Esophagus muscularis mucosa (tissue), 4 donors: ENCODE measurements at regions not wholly inside any gene's neighbourhood (a gene's known extent, or its start where the extent isn't known, plus 50 kb on each side); places are given as distances from the start of the nearest gene placed in this dataset.

Source experiments
- DNase-seq: peaks from one replicate; pipeline ENCODE4 v3.0.0-alpha.2; 2017; ENCODE audit errors: extremely low spot score
- H3K27ac ChIP-seq, 4 donors: fragments of 200-600 bp; sonication (generic); replicated peaks in 1 of 4; 1 replicate in 3 of 4; 2 replicates in 1 of 4; pipeline ENCODE4 v1.5.1; 2016 to 2019; ENCODE audit warnings: mild to moderate bottlenecking in 1 of 4
- H3K27me3 ChIP-seq, 4 donors: fragments of 200-600 bp; sonication (generic); one replicate each; pipeline versions ENCODE4 v1.5.1 to v1.6.0; 2016 to 2019
- H3K36me3 ChIP-seq, 4 donors: fragments of 200-600 bp; sonication (generic); one replicate each; pipeline ENCODE4 v1.5.1; 2016 to 2019
- H3K4me1 ChIP-seq, 4 donors: fragments of 200-600 bp; sonication (generic); one replicate each; pipeline ENCODE4 v1.5.1; 2016 to 2019
- H3K4me3 ChIP-seq, 4 donors: fragments of 200-600 bp; sonication (generic); 1 replicate in 2 of 4; 2 replicates in 2 of 4; pipeline ENCODE4 v1.5.1; 2016 to 2019; ENCODE audit warnings: mild to moderate bottlenecking in 4 of 4, moderate library complexity in 1 of 4
- H3K9me3 ChIP-seq, 4 donors: fragments of 200-600 bp; sonication (generic); 1 replicate in 3 of 4; 2 replicates in 1 of 4; pipeline ENCODE4 v1.5.1; 2016 to 2019
- CTCF ChIP-seq, 3 experiments: fragments of 200-600 bp in 2 of 3; fragments of 450-650 bp in 1 of 3; sonication (generic) in 2 of 3; IDR thresholded peaks; one replicate each; pipeline ENCODE4 v1.5.1; 2017 to 2019; ENCODE audit warnings: antibody characterized with exemption in 3 of 3, mild to moderate bottlenecking in 2 of 3, moderate library complexity in 1 of 3
- EP300 ChIP-seq: sonication (generic); formaldehyde crosslinking; IDR thresholded peaks from one replicate; pipeline ENCODE4 v1.6.1; 2017; ENCODE audit warnings: antibody characterized with exemption
- POLR2A ChIP-seq: fragments of 450-650 bp; IDR thresholded peaks from one replicate; pipeline ENCODE4 v1.6.1; 2017; ENCODE audit warnings: antibody characterized with exemption, moderate library complexity, mild to moderate bottlenecking, low read depth
- POLR2AphosphoS5 ChIP-seq, 2 donors: sonication (generic); formaldehyde crosslinking; IDR thresholded peaks; one replicate each; pipeline ENCODE4 v1.6.1; 2017; ENCODE audit warnings: antibody characterized with exemption in 2 of 2
- WGBS: methylation state at CpG from one replicate; pipeline ENCODE4 v1.1.5; 2018; 5-methylcytosine and 5-hydroxymethylcytosine counted together
- intact Hi-C: fragments of 100-400 bp; cut with DNase I; formaldehyde crosslinking; loops from one replicate; pipeline ENCODE4 v1.15.1; 2023

- no peaks in the 10 kb centered on the region for H3K4me1 ChIP-seq
- TF ChIP-seq CTCF (IDR thresholded peaks at IDR 0.05) (no peak), EP300 (no peak), POLR2AphosphoS5 (IDR thresholded peaks at IDR 0.05) (no peak), POLR2A (no peak)
- no peaks in the 10 kb centered on the region for H3K9me3 ChIP-seq
- H3K4me3 ChIP-seq = no peak overlapping the region
- intact Hi-C loops = no loop called here
- H3K27me3 ChIP-seq = no peaks in the 10 kb centered on the region
- H3K27ac ChIP-seq = no peak overlapping the region
- no peaks in the 10 kb centered on the region for H3K36me3 ChIP-seq
- DNase-seq = no peak
Observed at GRCh38 chr12:66050283-66050576, 80.3 kb downstream of the LLPH start.

DNA sequence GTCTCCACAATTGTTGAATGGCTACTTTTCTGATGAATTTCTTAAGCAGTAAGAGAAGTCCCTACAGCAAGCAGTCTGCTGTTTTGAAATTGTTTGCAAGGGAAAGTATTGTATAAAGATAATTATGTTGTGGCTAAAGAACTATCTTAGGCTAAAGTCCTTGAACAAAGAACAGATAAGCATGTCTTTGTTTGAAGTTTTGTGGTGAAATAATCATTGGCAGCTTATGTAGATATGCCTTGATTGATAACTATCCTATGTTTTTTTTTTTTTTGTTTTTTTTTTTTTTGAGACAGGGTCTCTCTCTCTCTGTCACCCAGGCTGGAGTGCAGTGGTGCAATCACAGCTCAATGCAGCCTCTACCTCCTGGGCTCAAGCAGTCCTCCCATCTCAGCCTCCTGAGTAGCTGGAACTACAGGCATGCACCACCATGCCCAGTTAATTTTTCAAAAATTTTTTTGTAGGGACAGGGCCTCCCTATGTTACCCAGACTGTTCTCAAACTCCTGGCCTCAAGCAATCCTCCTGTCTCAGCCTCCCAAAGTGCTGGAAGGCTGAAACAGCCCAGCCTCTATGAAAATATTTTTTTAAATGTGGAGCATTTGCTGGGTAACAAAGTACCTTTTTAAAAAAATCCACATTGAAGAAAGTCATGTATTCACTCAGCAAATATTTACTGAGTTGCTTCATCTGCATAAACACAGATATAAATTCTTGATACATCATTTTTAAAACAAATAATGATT, 80.8 kb downstream of the LLPH start:
- no peak overlapping the region for H3K27ac ChIP-seq
- intact Hi-C loops = no loop called here
- DNase-seq = no peak
- no peaks in the 10 kb centered on the region for H3K4me1 ChIP-seq
- no peaks in the 10 kb centered on the region for H3K9me3 ChIP-seq
- H3K36me3 ChIP-seq = no peaks in the 10 kb centered on the region
- no peaks in the 10 kb centered on the region for H3K27me3 ChIP-seq
- no peak for TF ChIP-seq POLR2A
- TF ChIP-seq CTCF (IDR thresholded peaks at IDR 0.05) = no peak
- no peak for TF ChIP-seq POLR2AphosphoS5 (IDR thresholded peaks at IDR 0.05)
- TF ChIP-seq EP300 = no peak
- no peak overlapping the region for H3K4me3 ChIP-seq

- Histone ChIP-seq H3K4me3 (no peak overlapping the region), H3K4me1 (no peaks in the 10 kb centered on the region), H3K27me3 (no peaks in the 10 kb centered on the region), H3K9me3 (no peaks in the 10 kb centered on the region), H3K27ac (no peak overlapping the region), H3K36me3 (no peaks in the 10 kb centered on the region)
- TF ChIP-seq POLR2AphosphoS5 (IDR thresholded peaks at IDR 0.05) (no peak), POLR2A (no peak), EP300 (no peak), CTCF (IDR thresholded peaks at IDR 0.05) (no peak)
- WGBS = 77% methylated on average over 9 of the region's 9 CpGs
- intact Hi-C loops = no loop called here
- peak; percentile 57 for DNase-seq
Observed at GRCh38 chr12:66048835-66049537, 81.6 kb downstream of the LLPH start.

DNA sequence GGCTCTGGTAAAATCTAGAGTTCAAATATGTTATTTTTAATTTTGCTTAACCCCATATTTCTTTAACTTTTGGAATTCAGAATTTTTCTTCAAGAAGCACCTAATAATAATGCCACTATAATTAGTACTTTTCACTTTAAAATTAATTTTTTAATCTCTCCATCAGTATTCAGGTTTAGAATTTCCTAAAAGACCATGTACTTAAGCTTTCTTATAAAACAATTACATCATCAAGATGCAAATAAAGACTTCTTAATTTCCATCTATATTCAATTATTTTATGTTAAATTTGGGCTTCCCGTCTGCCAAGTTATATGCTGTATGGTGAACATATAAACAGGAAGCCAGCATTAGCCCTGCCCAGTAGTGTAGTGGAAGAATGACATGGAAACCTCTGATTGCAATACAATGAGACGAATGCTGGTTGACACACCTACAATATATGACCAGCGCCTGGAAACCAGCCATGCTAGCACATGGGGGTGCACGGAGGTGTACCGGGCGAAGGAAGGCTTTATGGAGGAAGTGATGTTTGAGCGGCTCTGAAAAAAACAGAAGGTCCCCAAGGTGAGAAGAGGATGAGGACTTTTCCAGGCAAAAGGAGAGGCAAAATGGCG, 82.2 kb downstream of the LLPH start:
- 86% methylated on average over 8 of the region's 8 CpGs for WGBS
- intact Hi-C loops = no loop called here
- TF ChIP-seq POLR2A (no peak), POLR2AphosphoS5 (IDR thresholded peaks at IDR 0.05) (no peak), CTCF (IDR thresholded peaks at IDR 0.05) (no peak), EP300 (no peak)
- Histone ChIP-seq H3K9me3 (no peaks in the 10 kb centered on the region), H3K4me3 (no peak overlapping the region), H3K27me3 (no peaks in the 10 kb centered on the region), H3K4me1 (no peaks in the 10 kb centered on the region), H3K27ac (no peak overlapping the region), H3K36me3 (no peaks in the 10 kb centered on the region)
- no peak for DNase-seq
